ENCODE measurements at regions not wholly inside any gene's neighbourhood (a gene's known extent, or its start where the extent isn't known, plus 50 kb on each side); places are given as distances from the start of the nearest gene placed in this dataset.

DNA sequence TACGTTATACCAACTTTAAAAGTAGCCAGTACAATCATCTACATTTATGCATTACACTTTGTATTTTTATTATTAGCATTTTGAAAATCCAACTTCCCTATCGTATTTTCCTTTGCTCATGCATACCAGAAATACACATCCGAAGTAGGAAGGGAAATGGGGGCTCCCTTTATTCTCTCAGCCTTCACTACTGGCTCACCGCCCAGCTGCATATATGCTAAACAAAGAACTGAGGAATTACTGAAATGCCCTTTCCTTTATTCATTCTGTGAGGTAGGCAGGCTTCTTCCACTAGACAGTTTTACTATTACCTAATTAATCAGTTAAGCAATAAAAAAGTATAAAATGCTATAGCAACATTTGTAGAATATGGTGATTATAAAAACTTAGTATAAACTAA lies 291.6 kb downstream of the KLF12 start:
- TF ChIP-seq, protein P1, sequence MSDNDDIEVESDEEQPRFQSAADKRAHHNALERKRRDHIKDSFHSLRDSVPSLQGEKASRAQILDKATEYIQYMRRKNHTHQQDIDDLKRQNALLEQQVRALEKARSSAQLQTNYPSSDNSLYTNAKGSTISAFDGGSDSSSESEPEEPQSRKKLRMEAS (CRISPR knock-in tag; IDR thresholded peaks at IDR 0.05), result no peak
- TF ChIP-seq, protein P2, sequence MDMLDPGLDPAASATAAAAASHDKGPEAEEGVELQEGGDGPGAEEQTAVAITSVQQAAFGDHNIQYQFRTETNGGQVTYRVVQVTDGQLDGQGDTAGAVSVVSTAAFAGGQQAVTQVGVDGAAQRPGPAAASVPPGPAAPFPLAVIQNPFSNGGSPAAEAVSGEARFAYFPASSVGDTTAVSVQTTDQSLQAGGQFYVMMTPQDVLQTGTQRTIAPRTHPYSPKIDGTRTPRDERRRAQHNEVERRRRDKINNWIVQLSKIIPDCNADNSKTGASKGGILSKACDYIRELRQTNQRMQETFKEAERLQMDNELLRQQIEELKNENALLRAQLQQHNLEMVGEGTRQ (CRISPR knock-in tag; IDR thresholded peaks at IDR 0.05), result no peak
- no peak for TF ChIP-seq ZNF121 (CRISPR knock-in tag; IDR thresholded peaks at IDR 0.05)
- TF ChIP-seq, protein P3, sequence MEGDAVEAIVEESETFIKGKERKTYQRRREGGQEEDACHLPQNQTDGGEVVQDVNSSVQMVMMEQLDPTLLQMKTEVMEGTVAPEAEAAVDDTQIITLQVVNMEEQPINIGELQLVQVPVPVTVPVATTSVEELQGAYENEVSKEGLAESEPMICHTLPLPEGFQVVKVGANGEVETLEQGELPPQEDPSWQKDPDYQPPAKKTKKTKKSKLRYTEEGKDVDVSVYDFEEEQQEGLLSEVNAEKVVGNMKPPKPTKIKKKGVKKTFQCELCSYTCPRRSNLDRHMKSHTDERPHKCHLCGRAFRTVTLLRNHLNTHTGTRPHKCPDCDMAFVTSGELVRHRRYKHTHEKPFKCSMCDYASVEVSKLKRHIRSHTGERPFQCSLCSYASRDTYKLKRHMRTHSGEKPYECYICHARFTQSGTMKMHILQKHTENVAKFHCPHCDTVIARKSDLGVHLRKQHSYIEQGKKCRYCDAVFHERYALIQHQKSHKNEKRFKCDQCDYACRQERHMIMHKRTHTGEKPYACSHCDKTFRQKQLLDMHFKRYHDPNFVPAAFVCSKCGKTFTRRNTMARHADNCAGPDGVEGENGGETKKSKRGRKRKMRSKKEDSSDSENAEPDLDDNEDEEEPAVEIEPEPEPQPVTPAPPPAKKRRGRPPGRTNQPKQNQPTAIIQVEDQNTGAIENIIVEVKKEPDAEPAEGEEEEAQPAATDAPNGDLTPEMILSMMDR (IDR thresholded peaks at IDR 0.05), result no peak
- TF ChIP-seq, protein P4, sequence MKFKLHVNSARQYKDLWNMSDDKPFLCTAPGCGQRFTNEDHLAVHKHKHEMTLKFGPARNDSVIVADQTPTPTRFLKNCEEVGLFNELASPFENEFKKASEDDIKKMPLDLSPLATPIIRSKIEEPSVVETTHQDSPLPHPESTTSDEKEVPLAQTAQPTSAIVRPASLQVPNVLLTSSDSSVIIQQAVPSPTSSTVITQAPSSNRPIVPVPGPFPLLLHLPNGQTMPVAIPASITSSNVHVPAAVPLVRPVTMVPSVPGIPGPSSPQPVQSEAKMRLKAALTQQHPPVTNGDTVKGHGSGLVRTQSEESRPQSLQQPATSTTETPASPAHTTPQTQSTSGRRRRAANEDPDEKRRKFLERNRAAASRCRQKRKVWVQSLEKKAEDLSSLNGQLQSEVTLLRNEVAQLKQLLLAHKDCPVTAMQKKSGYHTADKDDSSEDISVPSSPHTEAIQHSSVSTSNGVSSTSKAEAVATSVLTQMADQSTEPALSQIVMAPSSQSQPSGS (CRISPR knock-in tag; IDR thresholded peaks at IDR 0.05; ENCODE audit: borderline replicate concordance, low read depth), result no peak
- TF ChIP-seq, protein P5, sequence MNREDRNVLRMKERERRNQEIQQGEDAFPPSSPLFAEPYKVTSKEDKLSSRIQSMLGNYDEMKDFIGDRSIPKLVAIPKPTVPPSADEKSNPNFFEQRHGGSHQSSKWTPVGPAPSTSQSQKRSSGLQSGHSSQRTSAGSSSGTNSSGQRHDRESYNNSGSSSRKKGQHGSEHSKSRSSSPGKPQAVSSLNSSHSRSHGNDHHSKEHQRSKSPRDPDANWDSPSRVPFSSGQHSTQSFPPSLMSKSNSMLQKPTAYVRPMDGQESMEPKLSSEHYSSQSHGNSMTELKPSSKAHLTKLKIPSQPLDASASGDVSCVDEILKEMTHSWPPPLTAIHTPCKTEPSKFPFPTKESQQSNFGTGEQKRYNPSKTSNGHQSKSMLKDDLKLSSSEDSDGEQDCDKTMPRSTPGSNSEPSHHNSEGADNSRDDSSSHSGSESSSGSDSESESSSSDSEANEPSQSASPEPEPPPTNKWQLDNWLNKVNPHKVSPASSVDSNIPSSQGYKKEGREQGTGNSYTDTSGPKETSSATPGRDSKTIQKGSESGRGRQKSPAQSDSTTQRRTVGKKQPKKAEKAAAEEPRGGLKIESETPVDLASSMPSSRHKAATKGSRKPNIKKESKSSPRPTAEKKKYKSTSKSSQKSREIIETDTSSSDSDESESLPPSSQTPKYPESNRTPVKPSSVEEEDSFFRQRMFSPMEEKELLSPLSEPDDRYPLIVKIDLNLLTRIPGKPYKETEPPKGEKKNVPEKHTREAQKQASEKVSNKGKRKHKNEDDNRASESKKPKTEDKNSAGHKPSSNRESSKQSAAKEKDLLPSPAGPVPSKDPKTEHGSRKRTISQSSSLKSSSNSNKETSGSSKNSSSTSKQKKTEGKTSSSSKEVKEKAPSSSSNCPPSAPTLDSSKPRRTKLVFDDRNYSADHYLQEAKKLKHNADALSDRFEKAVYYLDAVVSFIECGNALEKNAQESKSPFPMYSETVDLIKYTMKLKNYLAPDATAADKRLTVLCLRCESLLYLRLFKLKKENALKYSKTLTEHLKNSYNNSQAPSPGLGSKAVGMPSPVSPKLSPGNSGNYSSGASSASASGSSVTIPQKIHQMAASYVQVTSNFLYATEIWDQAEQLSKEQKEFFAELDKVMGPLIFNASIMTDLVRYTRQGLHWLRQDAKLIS (CRISPR knock-in tag; IDR thresholded peaks at IDR 0.05; ENCODE audit: borderline replicate concordance), result no peak

Data from WTC11 (cell line).